H1 (cell line): ENCODE measurements at regions not wholly inside any gene's neighbourhood (a gene's known extent, or its start where the extent isn't known, plus 50 kb on each side); places are given as distances from the start of the nearest gene placed in this dataset.

Experiments used
- CTBP2 ChIP-seq: IDR thresholded peaks from 2 replicates; pipeline ENCODE4 v1.7.0; 2011; ENCODE audit warnings: borderline replicate concordance, mild to moderate bottlenecking, moderate library complexity, mixed read lengths, low read length; ENCODE audit not compliant: insufficient read depth, insufficient read length
- CTCF ChIP-seq, 3 experiments: IDR thresholded peaks; 1 replicate in 2 of 3; 2 replicates in 1 of 3; pipeline versions ENCODE4 v1.5.1 to v1.6.1; 2011; ENCODE audit warnings: low read length in 3 of 3, mild to moderate bottlenecking in 3 of 3, inconsistent platforms in 2 of 3, low read depth in 1 of 3, moderate library complexity in 1 of 3; ENCODE audit not compliant: insufficient read depth in 1 of 3; ENCODE audit errors: control extremely low read depth in 1 of 3
- JUND ChIP-seq: IDR thresholded peaks from 2 replicates; pipeline ENCODE4 v1.6.1; 2011; ENCODE audit warnings: mild to moderate bottlenecking, improper control_type of control experiment, low read length
- KDM4A ChIP-seq: IDR thresholded peaks from one replicate; pipeline ENCODE4 v1.7.1; 2012; ENCODE audit warnings: low read depth, mild to moderate bottlenecking, moderate library complexity, low read length, inconsistent platforms; ENCODE audit not compliant: severe bottlenecking
- ZNF274 ChIP-seq: IDR thresholded peaks from 2 replicates; pipeline ENCODE4 v1.7.0; 2012; ENCODE audit warnings: low read length, borderline replicate concordance; ENCODE audit errors: extremely low read depth

GRCh38 chr5:4422247-4422646 is 717.9 kb upstream of the ADAMTS16 start (continued):
- TF ChIP-seq KDM4A (no peak), CTBP2 (no peak), ZNF274 (no peak), CTCF (IDR thresholded peaks at IDR 0.05; ENCODE audit: control extremely low read depth in 1 of 3, insufficient read depth in 1 of 3, low read depth in 1 of 3, low read length in 3 of 3) (no peak), JUND (no peak)
